ENCODE measurements at regions not wholly inside any gene's neighbourhood (a gene's known extent, or its start where the extent isn't known, plus 50 kb on each side); places are given as distances from the start of the nearest gene placed in this dataset.
A peak's percentile ranks its signal among the peaks of the same experiment; 100 is the strongest.
"Not testable (repeated sequence)": the region's sequence is repeated elsewhere in the genome, so short reads cannot be mapped to it uniquely, and the experiment has no call there.

DNA sequence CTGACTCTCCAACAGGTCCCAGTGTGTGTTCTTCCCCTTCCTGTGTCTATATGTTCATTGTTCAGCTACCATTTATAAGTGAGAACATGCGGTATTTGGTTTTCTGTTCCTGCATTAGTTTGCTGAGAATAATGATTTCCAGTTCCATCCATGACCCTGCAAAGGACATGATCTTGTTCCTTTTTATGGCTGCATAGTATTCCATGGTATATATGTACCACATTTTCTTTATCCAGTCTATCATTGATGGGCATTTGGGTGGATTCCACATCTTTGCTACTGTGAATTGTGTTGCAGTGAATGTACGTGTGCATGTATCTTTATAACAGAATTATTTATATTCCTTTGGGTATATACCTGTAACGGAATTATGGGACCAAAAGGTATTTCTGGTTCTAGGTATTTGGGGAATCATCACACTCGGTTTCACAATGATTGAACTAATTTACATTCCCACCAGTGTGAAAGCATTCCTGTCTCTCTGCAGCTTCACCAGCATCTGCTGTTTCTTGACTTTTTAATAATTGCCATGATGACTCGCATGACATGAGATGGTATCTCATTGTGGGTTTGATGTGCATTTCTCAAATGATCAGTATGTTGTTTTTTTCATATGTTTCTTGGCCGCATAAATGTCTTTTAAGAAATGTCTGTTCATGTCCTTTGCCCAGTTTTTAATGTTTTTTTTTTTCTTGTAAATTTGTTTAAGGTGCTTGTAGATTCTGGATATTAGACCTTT is 60.2 kb downstream of the LSMEM1 start:
- Mint-ChIP-seq H3K27me3 (peaks cover 34% of the 10 kb centered on the region), H3K9me3 (no peaks in the 10 kb centered on the region), H3K4me3 (no peak overlapping the region), H3K4me1 (no peaks in the 10 kb centered on the region), H3K27ac (no peak overlapping the region)
- no peak for DNase-seq
- ATAC-seq: no peak

DNA sequence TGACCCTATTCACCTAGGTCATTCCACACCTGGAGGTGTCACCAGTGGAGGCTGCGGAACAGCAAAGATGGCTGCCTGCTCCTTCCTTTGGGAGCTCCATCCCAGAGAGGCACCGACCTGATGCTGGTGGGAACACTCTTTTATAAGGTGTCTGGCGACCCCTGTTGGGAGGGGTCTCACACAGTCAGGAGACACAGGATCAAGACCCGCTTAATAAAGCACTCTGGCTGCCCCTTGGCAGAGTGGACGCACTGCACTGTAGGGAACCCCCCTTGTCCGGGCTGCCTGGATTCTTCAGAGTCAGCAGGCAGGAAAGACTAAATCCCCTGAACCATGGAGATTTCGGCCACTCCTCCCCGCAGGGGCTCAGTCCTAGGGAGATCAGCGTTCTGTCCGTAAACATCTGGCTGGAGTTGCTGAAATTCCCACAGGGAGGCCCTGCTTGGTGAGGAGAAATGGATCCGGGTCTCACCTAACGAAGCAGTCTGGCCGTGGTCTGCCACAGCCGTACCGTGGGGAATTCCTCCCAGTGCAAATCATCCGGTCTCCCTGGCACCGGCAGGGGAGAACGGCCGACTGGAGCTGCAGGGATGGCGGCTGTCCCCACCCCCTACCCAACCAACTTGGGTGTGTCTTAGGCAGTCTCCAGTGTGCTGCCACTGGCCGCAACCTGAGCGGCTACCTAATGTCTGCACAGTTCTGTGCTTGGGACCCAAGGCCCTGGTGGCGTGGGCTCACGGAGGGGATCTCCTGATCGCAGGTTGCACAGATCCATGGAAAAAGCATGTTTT is 66.1 kb downstream of the LSMEM1 start:
- H3K9me3 Mint-ChIP-seq: no peaks in the 10 kb centered on the region
- DNase-seq (no peak), ATAC-seq (peak; percentile 31)
- H3K4me3 Mint-ChIP-seq: no peak overlapping the region
- no peaks in the 10 kb centered on the region for H3K4me1 Mint-ChIP-seq
- H3K27me3 Mint-ChIP-seq: peaks cover 51% of the 10 kb centered on the region
- no peak overlapping the region for H3K27ac Mint-ChIP-seq

DNA sequence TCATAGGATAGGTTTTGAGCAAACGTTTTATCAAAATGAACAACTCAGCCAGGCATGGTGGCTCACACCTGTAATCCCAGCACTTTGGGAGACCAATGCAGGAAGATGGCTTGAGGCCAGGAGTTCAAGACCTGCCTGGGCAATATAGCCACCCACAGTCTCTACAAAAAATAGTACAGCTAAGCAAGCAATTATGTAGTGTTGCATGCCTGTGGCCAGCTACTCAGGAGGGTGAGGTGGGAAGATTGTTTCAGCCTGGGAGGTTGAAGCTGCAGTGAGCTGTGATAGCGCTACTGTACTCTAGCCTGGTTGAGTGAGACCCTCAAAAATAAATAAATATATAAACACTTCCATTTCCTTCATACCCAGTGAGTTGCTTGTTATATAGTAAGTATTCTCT is 67.1 kb downstream of the LSMEM1 start:
- ATAC-seq (no peak), DNase-seq (no peak)
- no peak overlapping the region for H3K27ac Mint-ChIP-seq
- H3K27me3 Mint-ChIP-seq: peaks cover 46% of the 10 kb centered on the region
- H3K4me3 Mint-ChIP-seq: no peak overlapping the region
- no peaks in the 10 kb centered on the region for H3K4me1 Mint-ChIP-seq
- no peaks in the 10 kb centered on the region for H3K9me3 Mint-ChIP-seq

DNA sequence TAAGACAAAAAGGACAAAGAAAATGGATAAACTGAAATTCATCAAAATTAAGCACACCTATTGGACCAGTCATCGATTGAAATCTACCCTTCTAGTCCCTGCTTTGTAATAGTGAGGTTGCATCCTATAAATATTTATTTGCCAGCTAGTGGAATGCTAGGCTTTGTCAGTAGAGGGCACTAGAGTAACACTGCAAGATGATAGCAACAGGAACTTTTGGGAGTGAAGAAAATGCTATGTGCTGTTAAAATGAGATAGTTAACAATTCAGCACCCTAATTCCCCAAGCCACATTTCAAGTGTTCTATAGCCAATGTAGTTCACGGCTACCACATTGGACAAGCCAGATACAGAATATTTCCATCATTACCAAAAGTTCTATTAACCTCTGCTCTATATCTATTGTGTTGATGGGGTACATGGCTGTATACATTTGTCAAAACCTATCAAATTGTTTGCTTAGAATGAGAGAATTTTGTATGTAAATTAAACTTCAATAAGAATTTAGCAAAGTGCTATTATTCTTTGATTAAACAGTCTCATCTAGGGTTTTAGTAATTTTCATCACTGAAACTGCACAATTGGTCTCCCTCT is 69.8 kb downstream of the LSMEM1 start:
- peak; percentile 66 for ATAC-seq
- peaks cover 21% of the 10 kb centered on the region for H3K27me3 Mint-ChIP-seq
- no peak overlapping the region for H3K4me3 Mint-ChIP-seq
- H3K27ac Mint-ChIP-seq: no peak overlapping the region
- no peaks in the 10 kb centered on the region for H3K9me3 Mint-ChIP-seq
- no peaks in the 10 kb centered on the region for H3K4me1 Mint-ChIP-seq
- DNase-seq: peak; percentile 14 to 20

DNA sequence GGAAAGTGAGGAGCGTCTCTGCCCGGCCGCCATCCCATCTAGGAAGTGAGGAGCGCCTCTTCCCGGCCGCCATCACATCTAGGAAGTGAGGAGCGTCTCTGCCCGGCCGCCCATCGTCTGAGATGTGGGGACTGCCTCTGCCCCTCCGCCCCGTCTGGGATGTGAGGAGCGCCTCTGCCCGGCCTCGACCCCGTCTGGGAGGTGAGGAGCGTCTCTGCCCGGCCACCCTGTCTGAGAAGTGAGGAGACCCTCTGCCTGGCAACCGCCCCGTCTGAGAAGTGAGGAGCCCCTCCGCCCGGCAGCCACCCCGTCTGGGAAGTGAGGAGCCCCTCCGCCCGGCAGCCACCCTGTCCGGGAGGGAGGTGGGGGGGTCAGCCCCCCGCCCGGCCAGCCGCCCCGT is 70.7 kb downstream of the LSMEM1 start:
- not testable (repeated sequence) for H3K9me3 Mint-ChIP-seq, H3K4me3 Mint-ChIP-seq, H3K27ac Mint-ChIP-seq, DNase-seq, ATAC-seq, H3K4me1 Mint-ChIP-seq
- peaks cover 12% of the 10 kb centered on the region for H3K27me3 Mint-ChIP-seq

DNA sequence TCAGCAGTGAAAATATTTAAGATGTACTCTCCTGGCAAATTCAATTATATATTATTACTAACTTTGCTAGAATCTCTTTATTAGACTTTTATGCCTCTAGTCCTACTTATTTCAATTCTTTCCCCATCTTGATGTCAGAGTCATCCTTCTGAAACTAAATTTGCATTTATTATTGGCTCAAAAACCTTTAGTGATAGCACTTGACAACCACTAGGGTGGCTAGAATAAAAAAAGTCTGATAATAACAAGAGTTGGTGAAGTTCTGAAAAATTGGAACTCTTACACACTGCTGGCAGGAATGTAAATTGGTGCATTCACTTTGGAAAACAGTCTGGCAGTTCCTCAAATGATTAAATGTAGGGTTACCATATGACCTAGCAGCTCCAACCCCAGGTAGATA is 73.8 kb downstream of the LSMEM1 start:
- no peaks in the 10 kb centered on the region for H3K27me3 Mint-ChIP-seq
- H3K27ac Mint-ChIP-seq: no peak overlapping the region
- no peak overlapping the region for H3K4me3 Mint-ChIP-seq
- DNase-seq (no peak), ATAC-seq (no peak)
- no peaks in the 10 kb centered on the region for H3K9me3 Mint-ChIP-seq
- H3K4me1 Mint-ChIP-seq: peaks cover 20% of the 10 kb centered on the region

DNA sequence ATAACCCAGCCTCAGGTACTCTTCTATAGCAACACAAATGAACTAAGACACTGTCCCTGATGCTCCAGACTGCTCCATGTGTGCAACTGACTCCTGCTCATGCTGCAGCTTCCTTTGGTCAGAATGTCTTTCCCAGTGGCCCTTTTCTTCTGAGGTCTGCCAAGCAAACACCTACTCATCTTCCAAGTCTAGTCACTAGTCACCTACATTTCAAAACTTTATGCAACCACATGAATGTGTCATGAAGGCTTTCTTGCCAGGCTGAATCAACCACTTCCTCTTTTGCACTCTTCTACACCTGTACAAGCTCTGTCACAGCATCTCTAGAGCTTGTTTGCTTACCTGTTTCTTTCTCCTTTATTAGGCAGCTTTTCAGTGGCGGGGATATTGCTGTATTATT is 75.8 kb downstream of the LSMEM1 start:
- DNase-seq: peak; percentile 20 to 33

DNA sequence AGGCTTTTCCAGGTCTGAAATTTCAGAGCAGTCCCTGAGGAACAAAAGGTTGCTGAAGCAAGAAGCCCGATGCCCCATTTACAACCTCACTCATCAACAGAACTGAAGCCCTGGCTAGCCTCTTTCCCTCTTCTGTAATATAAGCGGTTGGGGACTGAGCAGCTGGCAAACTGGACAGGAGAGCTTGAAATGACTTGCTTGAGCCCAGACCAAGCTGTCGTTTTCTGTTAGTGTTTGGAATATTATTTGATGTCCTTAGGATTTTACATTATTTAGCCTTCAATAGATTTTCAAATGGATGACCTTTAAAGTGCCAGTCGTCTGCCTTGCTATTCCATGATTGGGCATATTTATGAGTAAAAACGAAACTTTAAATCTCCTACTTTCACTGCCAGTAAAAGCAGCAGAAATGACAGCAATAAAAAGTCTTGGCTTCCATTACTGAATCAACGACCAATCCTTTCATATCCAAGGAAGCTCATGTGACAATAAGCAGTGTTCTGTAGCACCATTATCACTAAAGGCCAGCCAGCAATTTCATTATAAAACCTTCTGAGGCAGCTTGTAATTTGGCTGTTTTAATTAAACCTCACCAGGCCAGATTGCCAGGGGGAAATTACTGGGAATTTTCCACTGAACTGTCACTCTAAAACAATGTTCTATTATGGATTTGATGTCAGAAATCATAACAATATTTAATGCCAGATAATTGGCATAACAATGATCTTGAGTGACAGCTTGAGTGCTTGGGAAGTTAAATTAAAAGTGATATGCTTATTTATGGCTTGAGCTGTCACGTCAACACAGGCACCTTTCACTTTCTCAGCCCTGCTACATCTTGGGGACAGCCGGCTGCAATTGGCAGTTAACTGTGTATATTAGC is 85.9 kb downstream of the LSMEM1 start:
- Mint-ChIP-seq H3K4me3 (no peak overlapping the region), H3K9me3 (no peaks in the 10 kb centered on the region), H3K4me1 (no peaks in the 10 kb centered on the region), H3K27me3 (no peaks in the 10 kb centered on the region), H3K27ac (no peak overlapping the region)
- ATAC-seq (no peak), DNase-seq (no peak)

More for the DNA sequence above, 75.8 kb downstream of the LSMEM1 start:
- Mint-ChIP-seq H3K4me1 (peaks cover 20% of the 10 kb centered on the region), H3K27ac (no peak overlapping the region), H3K27me3 (no peaks in the 10 kb centered on the region), H3K4me3 (no peak overlapping the region), H3K9me3 (no peaks in the 10 kb centered on the region)
- peak; percentile 98 for ATAC-seq

DNA sequence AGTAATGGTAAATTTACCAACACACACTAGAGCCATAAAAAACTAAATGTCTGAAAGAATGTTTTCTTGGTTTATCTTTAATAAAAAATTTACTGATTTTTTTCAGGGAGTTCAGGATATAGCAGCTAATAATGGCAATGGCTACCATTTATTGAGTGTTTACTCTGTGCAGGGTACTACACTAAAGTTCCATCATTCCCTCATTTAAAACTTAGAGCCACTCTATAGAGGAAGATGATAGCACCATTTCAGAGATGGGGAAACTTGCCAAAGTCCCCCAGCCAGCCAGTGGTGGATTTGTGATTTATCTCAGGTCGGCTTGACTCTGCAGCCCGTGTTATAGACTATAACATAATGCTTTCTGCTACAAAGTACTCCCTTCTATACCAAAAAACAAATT is 86.6 kb downstream of the LSMEM1 start:
- DNase-seq: no peak
- no peak for ATAC-seq
- Mint-ChIP-seq H3K4me1 (no peaks in the 10 kb centered on the region), H3K9me3 (no peaks in the 10 kb centered on the region), H3K27me3 (no peaks in the 10 kb centered on the region), H3K27ac (no peak overlapping the region), H3K4me3 (no peak overlapping the region)

DNA sequence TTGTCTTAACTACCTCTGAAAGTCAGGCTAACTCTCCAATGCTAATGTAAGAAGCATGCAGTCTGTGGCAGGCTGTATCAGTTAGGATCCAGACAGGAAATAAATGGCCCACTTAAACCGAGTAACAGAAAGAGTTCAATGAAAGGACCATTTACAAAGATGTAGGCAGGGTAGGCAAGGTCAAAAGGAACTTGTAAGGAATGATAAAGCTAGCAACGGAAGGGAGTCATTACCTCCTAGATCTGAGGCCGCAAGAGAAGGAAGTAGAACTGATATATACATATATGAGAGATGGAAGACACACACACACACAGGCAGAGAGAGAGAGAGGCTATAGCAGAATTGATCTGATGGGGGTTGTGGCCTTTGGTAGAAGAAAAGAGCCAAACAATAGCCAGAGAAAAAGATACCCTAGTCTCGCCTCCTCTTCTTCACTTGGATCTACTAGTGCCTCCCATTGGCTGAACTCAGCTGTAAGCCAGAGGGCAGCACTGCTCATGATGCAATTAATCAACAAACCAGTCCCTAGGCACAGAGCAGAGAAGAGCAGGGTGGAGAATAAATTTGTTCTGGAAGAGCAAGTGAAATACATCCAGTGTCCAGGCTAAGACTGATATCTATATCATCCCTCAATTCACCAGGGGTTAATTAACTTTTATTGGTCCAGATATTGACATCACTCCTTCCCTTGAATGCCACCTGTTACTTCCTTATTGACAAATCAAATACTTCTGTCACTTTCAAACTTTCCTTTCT is 91.2 kb downstream of the LSMEM1 start:
- DNase-seq (no peak), ATAC-seq (no peak)
- Mint-ChIP-seq H3K4me1 (no peaks in the 10 kb centered on the region), H3K27me3 (no peaks in the 10 kb centered on the region), H3K27ac (no peak overlapping the region), H3K4me3 (no peak overlapping the region), H3K9me3 (peaks cover 11 to 12% of the 10 kb centered on the region in 2 donors)

DNA sequence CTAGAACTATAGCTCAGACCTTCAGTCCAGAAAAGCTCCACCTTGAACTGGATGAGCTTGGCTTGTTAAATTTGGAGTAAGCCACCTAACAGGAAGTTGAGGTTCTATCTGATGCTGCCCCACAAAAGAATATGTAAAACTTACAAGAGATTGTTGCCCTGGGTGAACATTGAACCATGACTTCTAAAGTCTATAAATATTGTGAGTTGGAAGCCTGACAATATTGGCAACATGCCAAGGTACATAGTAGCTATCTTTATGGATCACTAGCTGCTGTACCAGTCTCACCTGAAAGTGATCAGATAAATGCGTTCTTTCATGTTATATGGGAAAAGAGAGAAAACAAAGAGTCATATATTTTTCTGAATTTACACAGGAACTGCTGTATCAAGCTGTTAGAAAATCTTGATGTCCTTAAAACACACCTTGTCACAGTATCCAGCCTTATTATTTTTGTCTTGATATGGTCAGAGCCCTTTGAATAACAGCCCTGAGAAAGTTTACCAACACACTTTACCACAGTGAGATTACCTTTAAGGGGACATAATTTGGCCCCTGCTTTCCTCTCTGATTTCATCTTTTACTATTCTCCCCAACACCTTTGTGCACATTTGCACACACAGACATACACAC is 92.0 kb downstream of the LSMEM1 start:
- no peak for ATAC-seq
- no peaks in the 10 kb centered on the region for H3K4me1 Mint-ChIP-seq
- H3K27ac Mint-ChIP-seq: no peak overlapping the region
- DNase-seq: no peak
- H3K4me3 Mint-ChIP-seq: no peak overlapping the region
- H3K27me3 Mint-ChIP-seq: no peaks in the 10 kb centered on the region
- peaks cover 11 to 12% of the 10 kb centered on the region in 2 donors for H3K9me3 Mint-ChIP-seq

DNA sequence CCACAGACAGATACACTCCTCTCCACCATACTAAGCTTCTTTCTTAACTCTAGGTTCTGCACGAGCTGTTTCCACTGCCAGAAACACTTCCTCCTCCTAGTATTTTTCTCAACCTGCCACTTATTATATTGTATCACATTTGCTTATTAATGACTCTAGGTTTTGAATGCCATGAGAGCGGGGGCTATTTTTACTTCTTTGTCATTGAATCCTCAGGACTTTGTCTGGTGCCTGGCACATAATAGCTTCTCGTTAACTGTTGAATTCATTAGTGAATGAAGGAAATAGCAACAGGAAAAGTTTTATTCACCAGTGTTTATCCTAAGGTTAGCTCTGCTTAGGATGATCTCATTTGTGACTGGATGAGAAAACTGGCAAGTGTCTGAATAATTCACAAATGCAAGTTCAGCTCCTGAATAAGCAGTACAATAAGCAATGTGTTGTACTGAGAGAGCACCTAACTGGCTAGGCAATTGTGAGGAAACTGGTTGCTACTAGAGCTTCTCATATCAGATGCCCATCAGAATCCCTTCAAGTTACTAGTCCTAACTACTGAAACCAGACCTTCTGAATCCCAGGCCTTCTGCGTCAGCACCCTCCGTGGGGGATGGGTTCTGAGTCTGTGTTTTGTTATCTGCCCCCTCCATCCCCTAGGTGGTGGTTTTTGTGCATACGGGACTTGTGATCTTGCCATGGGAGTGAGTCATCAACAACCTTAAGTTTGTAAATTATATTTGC is 92.7 kb downstream of the LSMEM1 start:
- Mint-ChIP-seq H3K27ac (no peak overlapping the region), H3K9me3 (peaks cover 11 to 12% of the 10 kb centered on the region in 2 donors), H3K4me3 (no peak overlapping the region), H3K27me3 (no peaks in the 10 kb centered on the region), H3K4me1 (no peaks in the 10 kb centered on the region)
- ATAC-seq: no peak
- DNase-seq: no peak

DNA sequence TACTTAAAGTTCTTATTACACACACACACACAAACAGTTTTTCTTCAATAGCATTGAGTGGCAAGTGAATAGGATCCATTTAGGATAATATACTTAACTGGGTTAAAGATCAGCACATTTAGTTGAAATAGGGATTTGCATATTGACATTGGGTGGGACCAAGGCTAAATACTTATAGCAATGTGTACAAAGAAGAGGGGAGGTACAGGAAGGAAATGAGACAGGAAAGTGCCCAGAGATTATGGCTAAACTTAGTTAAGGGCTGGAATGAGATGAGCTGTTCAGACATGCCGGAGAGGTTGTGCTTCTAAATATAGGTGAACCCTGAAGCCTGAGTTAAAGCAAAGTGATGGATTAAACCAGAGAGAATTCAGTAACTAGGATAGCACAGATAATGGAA is 95.1 kb downstream of the LSMEM1 start:
- DNase-seq (no peak), ATAC-seq (no peak)
- H3K4me3 Mint-ChIP-seq: no peak overlapping the region
- H3K27me3 Mint-ChIP-seq: no peaks in the 10 kb centered on the region
- H3K27ac Mint-ChIP-seq: no peak overlapping the region
- H3K4me1 Mint-ChIP-seq: no peaks in the 10 kb centered on the region
- peaks cover 11 to 12% of the 10 kb centered on the region in 2 donors for H3K9me3 Mint-ChIP-seq

DNA sequence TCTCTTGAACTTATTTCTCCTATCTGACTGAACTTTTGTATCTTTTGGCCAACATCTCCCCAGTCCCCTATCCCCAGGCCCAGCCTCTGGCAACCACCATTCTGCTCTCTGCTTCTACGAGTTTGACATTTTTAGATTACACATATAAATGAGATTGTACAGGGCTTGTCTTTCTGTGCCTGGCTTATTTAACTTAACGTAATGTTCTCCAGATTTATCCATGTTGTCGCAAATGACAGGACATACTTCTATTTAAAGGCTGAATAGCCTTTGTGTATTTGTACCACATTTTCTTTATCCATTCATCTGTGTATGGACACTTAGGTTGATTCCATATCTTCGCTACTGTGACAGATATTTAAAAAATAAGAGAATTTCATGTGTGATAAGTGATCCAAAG is 98.6 kb downstream of the LSMEM1 start:
- ATAC-seq (no peak), DNase-seq (no peak)
- Mint-ChIP-seq H3K9me3 (peaks cover 11 to 12% of the 10 kb centered on the region in 2 donors), H3K4me1 (no peaks in the 10 kb centered on the region), H3K4me3 (no peak overlapping the region), H3K27me3 (no peaks in the 10 kb centered on the region), H3K27ac (no peak overlapping the region)

Measured in stimulated activated naive CD8-positive, alpha-beta T cell treated with anti-CD3 and anti-CD28 coated beads, Interleukin-15, amount 100 ng/mL, for 72 hours (primary cell).